Naive thymus-derived CD4-positive, alpha-beta T cell (primary cell): ENCODE measurements at regions not wholly inside any gene's neighbourhood (a gene's known extent, or its start where the extent isn't known, plus 50 kb on each side); places are given as distances from the start of the nearest gene placed in this dataset.

Experiments used
- ATAC-seq: fragments of 150-1000 bp; cut with Tn5 transposase; 2 replicates; pipeline ENCODE4 v1.10.0; 2021; ENCODE audit warnings: mild to moderate bottlenecking, moderate library complexity
- CTCF ChIA-PET: fragments of 350-600 bp; sonication (Branson Sonifier 250); formaldehyde crosslinking; loops from one replicate; lab custom pipeline; 2021; ENCODE audit warnings: antibody characterized with exemption; lab: Charles Lee
- POLR2A ChIA-PET: fragments of 350-600 bp; sonication (Branson Sonifier 250); formaldehyde crosslinking; loops from one replicate; lab custom pipeline; 2021; ENCODE audit warnings: antibody characterized with exemption, inconsistent platforms; lab: Charles Lee
- DNase-seq, 9 donors: peaks; one replicate each; pipeline versions ENCODE4 v3.0.0 to v3.0.0-alpha.2; 2020 to 2022; ENCODE audit warnings: mixed read lengths in 1 of 9
- H3K27ac ChIP-seq: one replicate; pipeline ENCODE4 v1.7.0; 2013; ENCODE audit warnings: mild to moderate bottlenecking, low read depth, low read length, moderate library complexity
- H3K27me3 ChIP-seq, 2 donors: one replicate each; pipeline ENCODE4 v1.7.0; 2013; ENCODE audit warnings: low read length in 2 of 2, mild to moderate bottlenecking in 2 of 2, moderate library complexity in 2 of 2; ENCODE audit not compliant: control insufficient read depth in 2 of 2, insufficient read depth in 2 of 2
- H3K36me3 ChIP-seq, 3 experiments: 1 replicate in 2 of 3; 2 replicates in 1 of 3; pipeline ENCODE4 v1.7.0; 2013; ENCODE audit warnings: low read length in 3 of 3, mild to moderate bottlenecking in 3 of 3, moderate library complexity in 1 of 3; ENCODE audit not compliant: insufficient read depth in 3 of 3, control insufficient read depth in 2 of 3
- H3K4me1 ChIP-seq, 2 donors: one replicate each; pipeline ENCODE4 v1.7.0; 2013; ENCODE audit warnings: low read length in 2 of 2, mild to moderate bottlenecking in 2 of 2, moderate library complexity in 1 of 2; ENCODE audit not compliant: control insufficient read depth in 2 of 2, insufficient read depth in 2 of 2
- H3K4me3 ChIP-seq: 2 replicates; pipeline ENCODE4 v1.7.0; 2013; ENCODE audit warnings: mild to moderate bottlenecking, low read length
- H3K9me3 ChIP-seq, 3 experiments: 1 replicate in 2 of 3; 2 replicates in 1 of 3; pipeline ENCODE4 v1.7.0; 2013; ENCODE audit warnings: low read length in 3 of 3; ENCODE audit not compliant: control insufficient read depth in 2 of 3
- H3K27ac Mint-ChIP-seq, 9 donors: one replicate each; pipeline ENCODE4 v1.8.0; 2020 to 2022; ENCODE audit warnings: mixed read lengths in 9 of 9, mild to moderate bottlenecking in 8 of 9, moderate library complexity in 5 of 9, inconsistent platforms in 2 of 9
- H3K27me3 Mint-ChIP-seq, 5 donors: one replicate each; pipeline ENCODE4 v1.8.0; 2021 to 2022; ENCODE audit warnings: mixed read lengths in 5 of 5, mild to moderate bottlenecking in 1 of 5
- H3K36me3 Mint-ChIP-seq, 5 donors: one replicate each; pipeline ENCODE4 v1.8.0; 2020 to 2022; ENCODE audit warnings: mixed read lengths in 5 of 5, mild to moderate bottlenecking in 3 of 5, inconsistent platforms in 1 of 5
- H3K4me1 Mint-ChIP-seq, 7 donors: one replicate each; pipeline ENCODE4 v1.8.0; 2020 to 2022; ENCODE audit warnings: mixed read lengths in 7 of 7, mild to moderate bottlenecking in 3 of 7, inconsistent platforms in 1 of 7
- H3K4me3 Mint-ChIP-seq, 10 donors: one replicate each; pipeline ENCODE4 v1.8.0; 2020 to 2022; ENCODE audit warnings: mild to moderate bottlenecking in 10 of 10, mixed read lengths in 10 of 10, moderate library complexity in 6 of 10, inconsistent platforms in 2 of 10
- H3K9me3 Mint-ChIP-seq, 11 donors: one replicate each; pipeline ENCODE4 v1.8.0; 2020 to 2022; ENCODE audit warnings: mixed read lengths in 11 of 11, mild to moderate bottlenecking in 4 of 11, inconsistent platforms in 1 of 11, moderate library complexity in 1 of 11
- intact Hi-C, 2 donors: fragments of 100-400 bp; cut with micrococcal nuclease; formaldehyde crosslinking; loops; one replicate each; pipeline ENCODE4 v1.15.1; 2023

GRCh38 chr14:89085231-89085731 lies 260.8 kb downstream of the TTC8 start:
- Mint-ChIP-seq H3K4me3 (no peak overlapping the region), H3K27ac (no peak overlapping the region), H3K4me1 (no peaks in the 10 kb centered on the region), H3K27me3 (peaks cover 0 to 13% (median 6%) of the 10 kb centered on the region in 5 donors), H3K9me3 (peaks cover 0 to 6% (median 0%) of the 10 kb centered on the region in 11 donors), H3K36me3 (peaks cover 0 to 3% (median 0%) of the 10 kb centered on the region in 5 donors)
- Histone ChIP-seq H3K27me3 (peaks cover 0 to 3% of the 10 kb centered on the region in 2 donors), H3K9me3 (no peaks in the 10 kb centered on the region), H3K4me3 (no peak overlapping the region), H3K27ac (no peak overlapping the region), H3K36me3 (no peaks in the 10 kb centered on the region), H3K4me1 (no peaks in the 10 kb centered on the region)
- no peak for ATAC-seq
- ChIA-PET POLR2A (no interaction called here), CTCF (no interaction called here)
- intact Hi-C loops, result no loop called here
- DNase-seq, result no peak

- Histone ChIP-seq H3K27ac (no peak overlapping the region), H3K4me1 (no peaks in the 10 kb centered on the region), H3K36me3 (no peaks in the 10 kb centered on the region), H3K27me3 (peaks cover 0 to 3% of the 10 kb centered on the region in 2 donors), H3K9me3 (no peaks in the 10 kb centered on the region), H3K4me3 (no peak overlapping the region)
- Mint-ChIP-seq H3K27me3 (peaks cover 0 to 11% (median 6%) of the 10 kb centered on the region in 5 donors), H3K36me3 (peaks cover 0 to 3% (median 0%) of the 10 kb centered on the region in 5 donors), H3K4me1 (no peaks in the 10 kb centered on the region), H3K9me3 (peaks cover 0 to 6% (median 0%) of the 10 kb centered on the region in 11 donors), H3K27ac (no peak overlapping the region), H3K4me3 (no peak overlapping the region)
- CTCF ChIA-PET, result no interaction called here
- DNase-seq, result no peak
- POLR2A ChIA-PET, result interaction anchor here (0.6 kb wide), 1 partner anchor 44 kb away, joined by 3 read pairs; no protein-coding TSS in a partner anchor
- intact Hi-C loops, result no loop called here
- ATAC-seq, result no peak
These were observed 261.4 kb downstream of the TTC8 start for GRCh38 chr14:89085737-89086382.

- Mint-ChIP-seq H3K9me3 (peaks cover 0 to 4% (median 0%) of the 10 kb centered on the region in 11 donors), H3K4me3 (no peak overlapping the region), H3K27ac (no peak overlapping the region), H3K36me3 (no peaks in the 10 kb centered on the region), H3K4me1 (no peaks in the 10 kb centered on the region), H3K27me3 (peaks cover 0 to 10% (median 0%) of the 10 kb centered on the region in 5 donors)
- H3K4me3 ChIP-seq, result no peak overlapping the region
- DNase-seq, result no peak
- H3K27ac ChIP-seq, result no peak overlapping the region
- intact Hi-C loops, result no loop called here
- ChIA-PET CTCF (no interaction called here), POLR2A (no interaction called here)
- peaks cover 0 to 3% of the 10 kb centered on the region in 2 donors for H3K27me3 ChIP-seq
- no peaks in the 10 kb centered on the region for H3K9me3 ChIP-seq
- H3K4me1 ChIP-seq, result no peaks in the 10 kb centered on the region
- H3K36me3 ChIP-seq, result no peaks in the 10 kb centered on the region
- no peak for ATAC-seq
These were observed 264.1 kb downstream of the TTC8 start for GRCh38 chr14:89088530-89088929.

GRCh38 chr14:89089330-89089729 lies 264.9 kb downstream of the TTC8 start:
- no peaks in the 10 kb centered on the region for H3K4me1 Mint-ChIP-seq
- CTCF ChIA-PET, result no interaction called here
- intact Hi-C loops, result no loop called here

GRCh38 chr14:89091781-89092180 lies 267.3 kb downstream of the TTC8 start:
- H3K36me3 Mint-ChIP-seq, result no peaks in the 10 kb centered on the region
- Histone ChIP-seq H3K4me3 (no peak overlapping the region), H3K4me1 (no peaks in the 10 kb centered on the region), H3K36me3 (no peaks in the 10 kb centered on the region), H3K9me3 (no peaks in the 10 kb centered on the region), H3K27me3 (peaks cover 0 to 3% of the 10 kb centered on the region in 2 donors), H3K27ac (no peak overlapping the region)
- no peak for DNase-seq
- peaks cover 0 to 8% (median 0%) of the 10 kb centered on the region in 11 donors for H3K9me3 Mint-ChIP-seq
- intact Hi-C loops, result no loop called here
- ATAC-seq, result no peak
- H3K4me1 Mint-ChIP-seq, result no peaks in the 10 kb centered on the region
- no peak overlapping the region for H3K4me3 Mint-ChIP-seq
- POLR2A ChIA-PET, result no interaction called here
- H3K27me3 Mint-ChIP-seq, result peaks cover 0 to 10% (median 0%) of the 10 kb centered on the region in 5 donors
- no peak overlapping the region for H3K27ac Mint-ChIP-seq
- CTCF ChIA-PET, result no interaction called here

More at GRCh38 chr14:89089330-89089729, 264.9 kb downstream of the TTC8 start:
- Mint-ChIP-seq H3K9me3 (peaks cover 0 to 4% (median 0%) of the 10 kb centered on the region in 11 donors), H3K4me3 (no peak overlapping the region), H3K27ac (no peak overlapping the region), H3K27me3 (peaks cover 0 to 10% (median 0%) of the 10 kb centered on the region in 5 donors), H3K36me3 (no peaks in the 10 kb centered on the region)
- POLR2A ChIA-PET, result no interaction called here
- Histone ChIP-seq H3K4me3 (no peak overlapping the region), H3K27me3 (peaks cover 0 to 3% of the 10 kb centered on the region in 2 donors), H3K9me3 (no peaks in the 10 kb centered on the region), H3K4me1 (no peaks in the 10 kb centered on the region), H3K27ac (no peak overlapping the region), H3K36me3 (no peaks in the 10 kb centered on the region)
- no peak for ATAC-seq
- DNase-seq, result no peak

GRCh38 chr14:89093083-89093730 lies 268.8 kb downstream of the TTC8 start:
- no peak for ATAC-seq
- H3K4me1 ChIP-seq, result no peaks in the 10 kb centered on the region
- Mint-ChIP-seq H3K4me1 (no peaks in the 10 kb centered on the region), H3K27ac (no peak overlapping the region), H3K27me3 (peaks cover 0 to 13% (median 0%) of the 10 kb centered on the region in 5 donors), H3K36me3 (no peaks in the 10 kb centered on the region), H3K9me3 (peaks cover 0 to 8% (median 0%) of the 10 kb centered on the region in 11 donors), H3K4me3 (no peak overlapping the region)
- H3K27ac ChIP-seq, result no peak overlapping the region
- DNase-seq, result no peak
- ChIA-PET CTCF (no interaction called here), POLR2A (no interaction called here)
- no peaks in the 10 kb centered on the region for H3K27me3 ChIP-seq
- no peaks in the 10 kb centered on the region for H3K36me3 ChIP-seq
- no peak overlapping the region for H3K4me3 ChIP-seq
- intact Hi-C loops, result no loop called here
- H3K9me3 ChIP-seq, result no peaks in the 10 kb centered on the region
